ENCODE measurements at regions not wholly inside any gene's neighbourhood (a gene's known extent, or its start where the extent isn't known, plus 50 kb on each side); places are given as distances from the start of the nearest gene placed in this dataset.

GRCh38 chr14:84976805-84977204 lies 553.1 kb upstream of the FLRT2 start:
- ChIA-PET POLR2A (interaction anchor here (1.9 kb wide), 1 partner anchor 10 kb away, joined by 4 read pairs; no protein-coding TSS in a partner anchor), CTCF (ENCODE audit: unreplicated experiment) (no interaction called here)
- Histone ChIP-seq H2AFZ (ENCODE audit: low read length) (no peak overlapping the region), H3K4me3 (ENCODE audit: low read depth, low read length, poor library complexity, severe bottlenecking) (no peak overlapping the region), H3K9me3 (ENCODE audit: low read length) (no peaks in the 10 kb centered on the region), H3K4me1 (ENCODE audit: insufficient read depth, low read length, poor library complexity, severe bottlenecking) (no peaks in the 10 kb centered on the region), H3K9me2 (ENCODE audit: insufficient read depth, low read length) (no peaks in the 10 kb centered on the region), H3K27ac (ENCODE audit: low read depth, low read length, poor library complexity, severe bottlenecking) (no peak overlapping the region), H4K20me1 (ENCODE audit: insufficient read depth, low read length) (no peaks in the 10 kb centered on the region), H3K79me2 (ENCODE audit: insufficient read depth, low read depth, low read length) (no peaks in the 10 kb centered on the region), H3K4me2 (ENCODE audit: low read length) (no peak overlapping the region), H3K36me3 (ENCODE audit: insufficient read depth, low read length) (no peaks in the 10 kb centered on the region)
- TF ChIP-seq CTCF (conservative IDR thresholded peaks at IDR 0.05; ENCODE audit: low read length) (no peak), EZH2phosphoT487 (IDR thresholded peaks at IDR 0.05; ENCODE audit: borderline replicate concordance, low read depth, low read length) (no peak)
- no peak for DNase-seq (ENCODE audit: low spot score)
- intact Hi-C loops (cut with micrococcal nuclease; ENCODE audit: unreplicated experiment): no loop called here
- no TSS peak for BruUV-seq (replicated peaks)

- Histone ChIP-seq H3K9me3 (ENCODE audit: low read length) (no peaks in the 10 kb centered on the region), H3K4me2 (ENCODE audit: low read length) (no peak overlapping the region), H4K20me1 (ENCODE audit: insufficient read depth, low read length) (no peaks in the 10 kb centered on the region), H3K4me1 (ENCODE audit: insufficient read depth, low read length, poor library complexity, severe bottlenecking) (no peaks in the 10 kb centered on the region), H2AFZ (ENCODE audit: low read length) (no peak overlapping the region), H3K4me3 (ENCODE audit: low read depth, low read length, poor library complexity, severe bottlenecking) (no peak overlapping the region), H3K36me3 (ENCODE audit: insufficient read depth, low read length) (no peaks in the 10 kb centered on the region), H3K9me2 (ENCODE audit: insufficient read depth, low read length) (no peaks in the 10 kb centered on the region), H3K79me2 (ENCODE audit: insufficient read depth, low read depth, low read length) (no peaks in the 10 kb centered on the region), H3K27ac (ENCODE audit: low read depth, low read length, poor library complexity, severe bottlenecking) (no peak overlapping the region)
- TF ChIP-seq CTCF (conservative IDR thresholded peaks at IDR 0.05; ENCODE audit: low read length): no peak
- no peak for TF ChIP-seq EZH2phosphoT487 (IDR thresholded peaks at IDR 0.05; ENCODE audit: borderline replicate concordance, low read depth, low read length)
- no TSS peak for BruUV-seq (replicated peaks)
- ChIA-PET POLR2A (interaction anchor here (2.0 kb wide), 1 partner anchor 11 kb away, joined by 4 read pairs; no protein-coding TSS in a partner anchor), CTCF (ENCODE audit: unreplicated experiment) (no interaction called here)
- intact Hi-C loops (cut with micrococcal nuclease; ENCODE audit: unreplicated experiment): no loop called here
- DNase-seq (ENCODE audit: low spot score): no peak
Observed at GRCh38 chr14:84987042-84987441, 542.9 kb upstream of the FLRT2 start.

GRCh38 chr14:84988357-84988756 lies 541.6 kb upstream of the FLRT2 start:
- Histone ChIP-seq H3K9me2 (ENCODE audit: insufficient read depth, low read length) (no peaks in the 10 kb centered on the region), H3K36me3 (ENCODE audit: insufficient read depth, low read length) (no peaks in the 10 kb centered on the region), H3K9me3 (ENCODE audit: low read length) (no peaks in the 10 kb centered on the region), H2AFZ (ENCODE audit: low read length) (no peak overlapping the region), H3K79me2 (ENCODE audit: insufficient read depth, low read depth, low read length) (no peaks in the 10 kb centered on the region), H3K4me2 (ENCODE audit: low read length) (no peak overlapping the region), H4K20me1 (ENCODE audit: insufficient read depth, low read length) (no peaks in the 10 kb centered on the region), H3K4me3 (ENCODE audit: low read depth, low read length, poor library complexity, severe bottlenecking) (no peak overlapping the region), H3K27ac (ENCODE audit: low read depth, low read length, poor library complexity, severe bottlenecking) (no peak overlapping the region), H3K4me1 (ENCODE audit: insufficient read depth, low read length, poor library complexity, severe bottlenecking) (no peaks in the 10 kb centered on the region)
- DNase-seq (ENCODE audit: low spot score): no peak
- ChIA-PET POLR2A (no interaction called here), CTCF (ENCODE audit: unreplicated experiment) (no interaction called here)
- intact Hi-C loops (cut with micrococcal nuclease; ENCODE audit: unreplicated experiment): no loop called here
- TF ChIP-seq CTCF (conservative IDR thresholded peaks at IDR 0.05; ENCODE audit: low read length) (no peak), EZH2phosphoT487 (IDR thresholded peaks at IDR 0.05; ENCODE audit: borderline replicate concordance, low read depth, low read length) (no peak)
- BruUV-seq (replicated peaks): no TSS peak

Measured in OCI-LY7 (cell line).